Esophagus muscularis mucosa (tissue), 3 donors: ENCODE measurements at regions not wholly inside any gene's neighbourhood (a gene's known extent, or its start where the extent isn't known, plus 50 kb on each side); places are given as distances from the start of the nearest gene placed in this dataset.

Experiments used
- POLR2A ChIP-seq: fragments of 450-650 bp; IDR thresholded peaks from one replicate; pipeline ENCODE4 v1.6.1; 2017; ENCODE audit warnings: antibody characterized with exemption, moderate library complexity, mild to moderate bottlenecking, low read depth
- TF ChIP-seq, protein P1 (sequence below), 3 experiments: fragments of 200-600 bp in 2 of 3; fragments of 450-650 bp in 1 of 3; sonication (generic) in 2 of 3; IDR thresholded peaks; one replicate each; pipeline ENCODE4 v1.5.1; 2017 to 2019; ENCODE audit warnings: antibody characterized with exemption in 3 of 3, mild to moderate bottlenecking in 2 of 3, moderate library complexity in 1 of 3

- TF ChIP-seq, protein P1, sequence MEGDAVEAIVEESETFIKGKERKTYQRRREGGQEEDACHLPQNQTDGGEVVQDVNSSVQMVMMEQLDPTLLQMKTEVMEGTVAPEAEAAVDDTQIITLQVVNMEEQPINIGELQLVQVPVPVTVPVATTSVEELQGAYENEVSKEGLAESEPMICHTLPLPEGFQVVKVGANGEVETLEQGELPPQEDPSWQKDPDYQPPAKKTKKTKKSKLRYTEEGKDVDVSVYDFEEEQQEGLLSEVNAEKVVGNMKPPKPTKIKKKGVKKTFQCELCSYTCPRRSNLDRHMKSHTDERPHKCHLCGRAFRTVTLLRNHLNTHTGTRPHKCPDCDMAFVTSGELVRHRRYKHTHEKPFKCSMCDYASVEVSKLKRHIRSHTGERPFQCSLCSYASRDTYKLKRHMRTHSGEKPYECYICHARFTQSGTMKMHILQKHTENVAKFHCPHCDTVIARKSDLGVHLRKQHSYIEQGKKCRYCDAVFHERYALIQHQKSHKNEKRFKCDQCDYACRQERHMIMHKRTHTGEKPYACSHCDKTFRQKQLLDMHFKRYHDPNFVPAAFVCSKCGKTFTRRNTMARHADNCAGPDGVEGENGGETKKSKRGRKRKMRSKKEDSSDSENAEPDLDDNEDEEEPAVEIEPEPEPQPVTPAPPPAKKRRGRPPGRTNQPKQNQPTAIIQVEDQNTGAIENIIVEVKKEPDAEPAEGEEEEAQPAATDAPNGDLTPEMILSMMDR (IDR thresholded peaks at IDR 0.05), result no peak
- TF ChIP-seq POLR2A, result no peak
These were observed 290.7 kb upstream of the ASIC2 start for GRCh38 chr17:33583518-33584417.
